Activated CD4-positive, alpha-beta memory T cell treated with anti-CD3 and anti-CD28 coated beads, Interleukin-2, amount 10 ng/mL, durations not matched to agents 7 days and 5 days (primary cell): ENCODE measurements at regions not wholly inside any gene's neighbourhood (a gene's known extent, or its start where the extent isn't known, plus 50 kb on each side); places are given as distances from the start of the nearest gene placed in this dataset.
A peak's percentile ranks its signal among the peaks of the same experiment; 100 is the strongest.
"Not testable (repeated sequence)": the region's sequence is repeated elsewhere in the genome, so short reads cannot be mapped to it uniquely, and the experiment has no call there.

ENCODE experiments used
- CTCF ChIA-PET: fragments of 350-600 bp; sonication (Branson Sonifier 250); formaldehyde crosslinking; loops from one replicate; lab custom pipeline; 2021; ENCODE audit warnings: antibody characterized with exemption, inconsistent platforms; lab: Charles Lee
- POLR2A ChIA-PET: fragments of 350-600 bp; sonication (Branson Sonifier 250); formaldehyde crosslinking; loops from one replicate; lab custom pipeline; 2021; ENCODE audit warnings: antibody characterized with exemption; lab: Charles Lee
- DNase-seq: peaks from one replicate; pipeline ENCODE4 v3.0.0-alpha.2; 2020
- H3K27ac Mint-ChIP-seq: one replicate; pipeline ENCODE4 v1.8.0; 2021; ENCODE audit warnings: mild to moderate bottlenecking, mixed read lengths
- H3K27me3 Mint-ChIP-seq: one replicate; pipeline ENCODE4 v1.8.0; 2021; ENCODE audit warnings: mixed read lengths
- H3K36me3 Mint-ChIP-seq: one replicate; pipeline ENCODE4 v1.8.0; 2021; ENCODE audit warnings: low read depth, mixed read lengths
- H3K4me1 Mint-ChIP-seq: one replicate; pipeline ENCODE4 v1.8.0; 2021; ENCODE audit warnings: mixed read lengths
- H3K4me3 Mint-ChIP-seq: one replicate; pipeline ENCODE4 v1.8.0; 2021; ENCODE audit warnings: mild to moderate bottlenecking, mixed read lengths
- H3K9me3 Mint-ChIP-seq: one replicate; pipeline ENCODE4 v1.8.0; 2021; ENCODE audit warnings: mixed read lengths

DNA sequence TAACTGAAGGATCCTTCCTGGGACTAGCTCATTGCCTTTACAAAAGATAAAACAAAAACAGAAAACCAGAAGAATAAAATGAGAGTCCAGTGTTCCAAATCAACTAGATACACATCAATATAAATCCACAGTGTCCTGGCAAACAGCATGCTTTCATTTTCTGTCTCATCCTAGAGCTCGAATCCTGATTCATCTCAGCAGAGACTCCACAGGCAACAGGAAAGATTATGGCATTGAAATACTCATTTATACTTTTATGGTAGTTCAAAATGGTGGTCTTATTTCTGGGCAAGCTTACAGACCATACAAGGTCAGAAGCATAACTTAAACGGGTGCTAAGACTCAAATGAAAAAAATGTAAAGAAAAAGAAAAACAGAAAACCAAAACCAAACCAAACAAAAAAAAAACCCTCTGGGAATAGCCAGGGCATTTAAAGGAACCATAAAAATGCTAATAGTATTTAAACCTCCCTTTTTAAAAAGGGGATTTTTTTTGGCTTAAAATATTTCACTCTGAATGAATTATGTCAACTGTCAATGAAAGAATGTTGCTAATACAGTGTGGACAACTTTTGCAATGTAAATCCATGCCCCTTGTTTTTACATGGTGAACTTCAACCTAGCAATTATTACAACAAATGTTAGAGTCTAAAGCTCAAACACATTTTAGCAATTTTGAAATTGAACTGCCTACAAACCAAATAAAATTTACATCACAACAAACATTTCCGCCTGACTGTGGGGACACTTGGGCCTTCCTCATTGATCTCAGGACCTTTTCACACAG, 57.9 kb downstream of the GPR101 start:
- CTCF ChIA-PET = interaction anchor here (0.6 to 1.2 kb wide), 3 partner anchors 17 to 274 kb away, joined by 3 to 5 read pairs (median 3); no protein-coding TSS in a partner anchor

DNA sequence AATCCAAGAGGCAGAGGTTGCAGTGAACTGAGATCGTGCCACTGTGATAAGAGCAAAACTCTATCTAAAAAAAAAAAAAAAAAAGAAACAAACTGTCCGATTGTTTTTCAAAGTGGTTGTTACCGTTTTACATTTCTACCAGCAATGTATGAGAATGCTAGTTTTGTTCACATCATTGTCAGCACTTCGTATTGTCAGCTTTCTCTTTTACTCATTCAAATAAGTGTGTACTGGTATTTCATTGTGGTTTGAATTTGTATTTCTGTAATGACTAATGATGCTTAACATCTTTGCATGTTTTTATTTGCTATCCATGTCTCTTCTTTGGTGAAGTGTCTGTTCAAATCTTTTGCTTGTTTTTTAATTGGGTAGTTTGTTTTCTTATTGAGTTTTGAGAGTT, 65.8 kb downstream of the GPR101 start:
- POLR2A ChIA-PET = no interaction called here

More for the DNA sequence above, 57.9 kb downstream of the GPR101 start:
- POLR2A ChIA-PET = no interaction called here
- no peak overlapping the region for H3K4me3 Mint-ChIP-seq
- H3K36me3 Mint-ChIP-seq = no peaks in the 10 kb centered on the region
- H3K27ac Mint-ChIP-seq = no peak overlapping the region
- H3K9me3 Mint-ChIP-seq = no peaks in the 10 kb centered on the region
- H3K4me1 Mint-ChIP-seq = no peaks in the 10 kb centered on the region
- H3K27me3 Mint-ChIP-seq = no peaks in the 10 kb centered on the region
- no peak for DNase-seq

DNA sequence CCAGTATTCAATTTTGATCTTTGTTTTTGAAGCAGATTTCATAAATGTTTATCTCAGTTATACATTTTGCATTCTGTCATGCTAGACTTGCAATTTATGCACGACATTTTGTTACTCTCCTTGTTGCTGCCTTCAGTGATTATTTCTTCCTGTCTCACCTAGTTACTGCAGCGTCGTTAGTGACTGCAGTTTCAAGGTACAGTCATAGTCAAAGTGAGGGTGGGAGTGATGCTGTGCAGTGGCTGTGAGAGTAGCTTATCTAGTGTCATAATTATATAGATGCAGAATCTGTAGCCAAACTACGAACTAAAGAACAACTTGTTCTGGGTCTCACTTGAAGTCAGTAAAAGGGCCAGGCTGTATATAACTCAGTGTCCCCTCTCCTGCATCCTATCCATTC, 69.8 kb downstream of the GPR101 start:
- DNase-seq = peak; percentile 16
- Mint-ChIP-seq H3K27me3 (no peaks in the 10 kb centered on the region), H3K9me3 (no peaks in the 10 kb centered on the region), H3K4me3 (no peak overlapping the region), H3K4me1 (peaks cover 17% of the 10 kb centered on the region), H3K36me3 (no peaks in the 10 kb centered on the region), H3K27ac (peak overlapping the region; percentile 40)
- ChIA-PET POLR2A (no interaction called here), CTCF (no interaction called here)

More for the DNA sequence above, 65.8 kb downstream of the GPR101 start:
- no peaks in the 10 kb centered on the region for H3K27me3 Mint-ChIP-seq
- peaks cover 17% of the 10 kb centered on the region for H3K4me1 Mint-ChIP-seq
- CTCF ChIA-PET = interaction anchor here (1.7 kb wide), 1 partner anchor 85 kb away, joined by 6 read pairs; no protein-coding TSS in a partner anchor
- no peaks in the 10 kb centered on the region for H3K36me3 Mint-ChIP-seq
- H3K4me3 Mint-ChIP-seq = no peak overlapping the region
- DNase-seq = no peak
- H3K9me3 Mint-ChIP-seq = no peaks in the 10 kb centered on the region
- H3K27ac Mint-ChIP-seq = no peak overlapping the region

DNA sequence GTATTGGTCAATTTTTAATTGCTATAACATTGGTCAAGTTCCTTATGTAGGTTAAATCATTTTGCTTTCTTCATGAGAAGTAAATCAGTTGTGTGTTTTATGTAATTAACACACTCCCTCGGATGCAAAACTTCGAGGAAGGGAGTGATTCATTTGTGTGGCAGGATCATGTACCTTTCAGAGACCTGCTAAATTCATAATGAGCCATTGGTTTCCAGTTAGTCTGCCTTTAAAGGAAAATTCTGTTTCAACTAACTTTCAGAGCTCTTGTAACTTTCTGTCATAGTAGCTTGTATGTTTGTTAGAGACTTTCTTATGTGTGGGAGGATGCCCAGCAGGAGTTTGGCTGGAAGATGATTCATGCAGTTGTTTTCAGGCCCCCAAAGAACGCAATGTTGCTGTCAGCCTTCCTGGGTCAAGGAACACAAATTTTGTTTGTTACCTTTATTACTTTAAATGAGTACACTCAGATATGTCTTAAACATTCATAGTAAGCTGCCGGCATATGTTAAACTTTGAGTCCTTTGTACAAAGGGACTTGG, 72.1 kb downstream of the GPR101 start:
- CTCF ChIA-PET = interaction anchor here (0.9 to 1.1 kb wide), 2 partner anchors 88 to 91 kb away, joined by 3 read pairs; no protein-coding TSS in a partner anchor
- Mint-ChIP-seq H3K9me3 (no peaks in the 10 kb centered on the region), H3K27me3 (no peaks in the 10 kb centered on the region), H3K27ac (no peak overlapping the region), H3K4me1 (peaks cover 12% of the 10 kb centered on the region), H3K4me3 (no peak overlapping the region), H3K36me3 (no peaks in the 10 kb centered on the region)
- POLR2A ChIA-PET = no interaction called here
- no peak for DNase-seq

DNA sequence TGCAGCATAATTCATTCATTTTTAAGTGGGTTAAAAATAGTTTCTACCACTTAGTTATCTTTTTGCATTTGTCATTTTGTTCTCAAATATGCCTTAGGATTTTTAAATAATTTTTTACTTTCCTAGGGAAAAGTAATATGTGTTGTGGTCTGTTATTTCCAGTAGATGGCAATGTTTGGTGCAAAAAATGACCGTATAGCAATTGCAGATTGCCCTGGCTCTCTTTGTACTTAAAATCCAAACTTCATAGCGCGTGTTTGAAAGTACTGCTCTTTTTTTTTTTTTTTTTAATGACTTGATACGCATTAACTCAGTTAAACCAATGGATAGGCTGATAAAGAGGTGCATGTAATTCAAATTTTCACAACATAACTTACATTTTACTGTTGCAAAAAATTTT, 74.4 kb upstream of the RBMX start:
- Mint-ChIP-seq H3K4me1 (no peaks in the 10 kb centered on the region), H3K36me3 (no peaks in the 10 kb centered on the region), H3K4me3 (no peak overlapping the region), H3K27me3 (no peaks in the 10 kb centered on the region), H3K27ac (no peak overlapping the region), H3K9me3 (no peaks in the 10 kb centered on the region)
- POLR2A ChIA-PET = no interaction called here
- CTCF ChIA-PET = interaction anchor here (0.8 to 1.7 kb wide), 4 partner anchors 98 to 240 kb away, joined by 3 to 5 read pairs (median 4); no protein-coding TSS in a partner anchor
- DNase-seq = no peak

DNA sequence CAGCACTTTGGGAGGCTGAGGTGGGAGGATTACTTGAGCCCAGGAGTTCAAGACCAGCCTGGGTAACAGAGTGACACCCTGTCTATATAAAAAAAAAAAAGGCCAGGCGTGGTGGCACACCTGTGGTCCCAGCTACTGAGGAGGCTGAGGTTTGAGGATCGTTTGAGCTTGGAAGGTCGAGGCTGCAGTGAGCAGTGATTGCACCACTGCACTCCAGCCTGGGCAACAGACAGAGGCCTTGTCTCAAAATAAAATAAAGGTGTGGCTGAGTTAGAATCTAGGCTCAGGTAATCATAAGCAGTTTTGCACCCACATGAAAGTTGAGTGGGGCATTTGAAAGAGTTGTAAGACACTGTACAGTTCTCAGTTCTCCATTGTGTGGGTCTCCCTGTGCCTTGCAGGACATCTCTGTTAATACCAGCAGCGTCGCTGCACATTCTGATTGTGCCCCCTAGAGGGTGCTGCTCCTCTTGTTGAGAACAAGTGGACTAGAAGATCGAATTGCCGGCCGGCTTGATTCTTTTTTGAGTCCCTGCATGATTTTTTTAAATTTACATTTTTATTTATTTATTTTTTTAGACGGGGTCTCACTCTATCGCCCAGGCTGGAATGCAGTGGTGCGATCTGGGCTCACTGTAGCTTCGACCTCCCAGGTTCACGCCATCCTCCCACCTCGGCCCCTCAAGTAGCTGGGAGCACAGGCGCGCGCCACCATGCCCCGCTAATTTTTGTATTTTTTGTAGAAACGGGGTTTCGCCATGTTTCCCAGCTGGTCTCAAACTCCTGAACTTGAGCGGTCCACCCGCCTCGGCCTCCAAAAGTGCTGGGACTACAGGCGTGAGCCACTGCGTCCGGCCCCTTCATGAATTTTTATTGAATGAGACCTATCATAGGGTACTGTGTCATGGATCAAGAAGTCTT, 73.6 kb upstream of the RBMX start:
- H3K4me1 Mint-ChIP-seq = no peaks in the 10 kb centered on the region

DNA sequence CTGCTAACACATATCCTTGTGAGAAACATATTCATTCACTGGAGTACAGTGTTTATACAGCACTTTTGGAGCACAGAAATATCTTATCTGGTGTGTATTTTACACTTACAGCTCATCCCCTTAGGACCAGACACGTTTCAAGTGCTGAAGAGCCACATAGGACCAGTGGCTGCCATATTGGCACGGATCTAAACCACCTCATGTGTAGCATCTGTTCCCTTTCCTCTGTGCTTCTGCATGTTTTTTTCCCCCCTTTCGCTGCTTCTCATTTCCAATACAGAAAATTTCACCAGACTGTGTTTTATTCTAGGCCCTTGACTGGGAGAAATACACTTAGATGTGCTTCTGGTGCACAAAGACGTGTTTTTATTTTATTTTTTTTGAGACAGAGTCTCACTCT, 69.7 kb upstream of the RBMX start:
- CTCF ChIA-PET = no interaction called here
- H3K27me3 Mint-ChIP-seq = no peaks in the 10 kb centered on the region
- H3K9me3 Mint-ChIP-seq = no peaks in the 10 kb centered on the region
- H3K4me1 Mint-ChIP-seq = no peaks in the 10 kb centered on the region
- no peak overlapping the region for H3K4me3 Mint-ChIP-seq
- POLR2A ChIA-PET = no interaction called here
- DNase-seq = no peak
- no peaks in the 10 kb centered on the region for H3K36me3 Mint-ChIP-seq
- H3K27ac Mint-ChIP-seq = no peak overlapping the region

More for the DNA sequence above, 73.6 kb upstream of the RBMX start:
- ChIA-PET CTCF (interaction anchor here (0.8 to 1.5 kb wide), 4 partner anchors 98 to 241 kb away, joined by 3 to 5 read pairs (median 4); no protein-coding TSS in a partner anchor), POLR2A (no interaction called here)
- peak; percentile 65 for DNase-seq
- Mint-ChIP-seq H3K36me3 (no peaks in the 10 kb centered on the region), H3K9me3 (no peaks in the 10 kb centered on the region), H3K4me3 (no peak overlapping the region), H3K27me3 (no peaks in the 10 kb centered on the region), H3K27ac (no peak overlapping the region)

DNA sequence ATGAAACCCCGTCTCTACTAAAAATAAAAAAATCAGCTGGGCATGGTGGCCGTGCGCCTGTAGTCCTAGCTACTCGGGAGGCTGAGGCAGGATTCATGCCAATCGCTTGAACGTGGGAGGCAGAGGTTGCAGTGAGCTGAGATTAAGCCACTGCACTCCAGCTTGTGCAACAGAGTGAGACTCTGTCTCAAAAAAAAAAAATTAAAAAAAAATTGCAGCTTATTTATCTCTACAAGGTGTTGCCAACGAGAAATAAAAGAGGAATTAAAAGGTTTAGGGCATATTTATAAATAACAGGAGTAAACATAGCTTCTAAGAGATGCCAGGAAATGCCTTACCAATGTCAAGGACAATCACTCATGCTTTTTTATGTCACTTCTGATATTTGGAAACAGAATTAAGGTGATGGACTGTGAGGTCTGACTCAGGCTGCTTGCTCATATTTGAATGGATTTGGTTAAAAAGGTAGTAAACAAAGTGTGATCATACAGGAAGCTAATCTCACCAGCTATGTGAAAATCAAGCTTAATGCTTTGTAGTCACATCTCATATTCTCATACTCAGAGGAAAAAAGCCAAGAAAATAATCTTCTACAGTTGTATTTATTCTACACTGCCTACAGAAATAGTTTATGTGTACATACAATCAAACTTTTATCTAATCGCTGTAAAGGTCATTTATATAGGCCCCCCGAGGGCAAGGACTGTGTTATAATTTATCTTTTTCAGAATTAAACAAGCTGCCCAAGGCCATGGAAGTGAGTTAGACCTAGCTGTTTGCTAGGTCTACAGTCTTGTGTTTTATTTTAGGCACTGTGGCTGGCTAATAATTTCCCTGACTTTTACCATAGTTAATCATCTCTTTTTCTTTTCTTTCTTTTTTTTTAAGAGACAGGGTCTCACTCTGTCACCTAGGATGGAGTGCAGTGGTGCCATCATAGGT, 61.1 kb upstream of the RBMX start:
- ChIA-PET CTCF (interaction anchor here (0.7 to 1.2 kb wide), 4 partner anchors 16 to 252 kb away, joined by 3 to 5 read pairs (median 3); no protein-coding TSS in a partner anchor), POLR2A (no interaction called here)
- Mint-ChIP-seq H3K9me3 (no peaks in the 10 kb centered on the region), H3K27ac (no peak overlapping the region), H3K4me3 (no peak overlapping the region), H3K4me1 (peaks cover 7% of the 10 kb centered on the region), H3K27me3 (no peaks in the 10 kb centered on the region), H3K36me3 (no peaks in the 10 kb centered on the region)
- DNase-seq = no peak

DNA sequence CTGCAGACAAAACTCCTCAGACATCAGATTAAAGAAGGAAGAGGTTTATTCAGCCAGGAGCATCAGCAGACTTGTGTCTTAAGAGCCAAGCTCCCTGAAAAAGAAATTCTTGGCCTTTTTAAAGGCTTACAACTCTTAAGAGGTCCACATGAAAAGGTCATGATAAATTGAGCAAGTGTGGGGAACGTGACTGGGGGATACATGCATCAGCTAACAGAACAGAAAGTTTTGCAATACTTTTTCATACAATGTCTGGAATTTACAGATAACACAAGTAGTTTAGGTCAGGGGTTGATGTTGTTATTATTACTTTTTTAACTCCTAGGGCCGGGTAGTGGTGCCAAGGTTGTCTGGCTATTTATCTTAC, 55.6 kb upstream of the RBMX start:
- no peaks in the 10 kb centered on the region for H3K27me3 Mint-ChIP-seq
- ChIA-PET POLR2A (no interaction called here), CTCF (interaction anchor here (0.9 kb wide), 1 partner anchor 11 kb away, joined by 3 read pairs; no protein-coding TSS in a partner anchor)
- no peaks in the 10 kb centered on the region for H3K36me3 Mint-ChIP-seq
- DNase-seq = no peak
- peak overlapping the region; percentile 82 for H3K27ac Mint-ChIP-seq
- H3K9me3 Mint-ChIP-seq = no peaks in the 10 kb centered on the region
- peaks cover 23% of the 10 kb centered on the region for H3K4me1 Mint-ChIP-seq
- peak overlapping the region; percentile 74 for H3K4me3 Mint-ChIP-seq

DNA sequence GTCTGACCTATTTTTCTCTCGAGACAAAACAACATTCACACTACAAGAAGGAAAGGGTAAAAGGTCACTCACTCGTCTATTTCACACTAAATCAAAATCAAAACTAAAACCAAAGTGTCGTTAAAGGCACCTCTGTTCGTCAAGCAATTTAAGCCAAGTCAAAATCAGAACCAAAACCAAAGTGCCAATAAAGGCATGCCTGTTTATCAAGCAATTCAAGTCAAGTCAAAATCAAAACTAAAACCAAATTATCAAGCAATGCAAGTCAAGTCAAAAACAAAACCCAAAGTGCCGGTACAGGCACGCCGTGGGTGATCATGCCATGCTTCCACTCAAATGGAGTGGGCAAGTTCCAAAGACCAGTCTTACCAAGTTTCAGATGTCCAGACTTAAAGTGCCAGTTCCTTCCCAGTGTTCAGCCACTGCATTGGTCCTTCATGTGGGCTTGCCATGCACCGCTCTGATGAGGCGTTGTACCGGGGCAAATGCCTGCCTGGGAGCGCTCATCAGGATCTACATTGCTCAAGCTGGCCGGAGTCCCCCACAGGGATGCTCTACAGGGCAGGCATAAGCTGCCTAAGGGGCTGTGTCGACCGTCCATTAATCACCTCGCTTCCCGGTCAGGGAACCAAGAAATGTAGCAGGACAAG, 55.1 kb upstream of the RBMX start:
- H3K9me3 Mint-ChIP-seq, POLR2A ChIA-PET, H3K27me3 Mint-ChIP-seq, H3K36me3 Mint-ChIP-seq: not testable (repeated sequence)
- Mint-ChIP-seq H3K27ac (peak overlapping the region; percentile 82), H3K4me1 (peaks cover 23% of the 10 kb centered on the region), H3K4me3 (peak overlapping the region; percentile 74)
- DNase-seq = peak; percentile 33
- CTCF ChIA-PET = interaction anchor here (0.6 to 0.9 kb wide), 2 partner anchors 10 to 215 kb away, joined by 3 read pairs; no protein-coding TSS in a partner anchor

DNA sequence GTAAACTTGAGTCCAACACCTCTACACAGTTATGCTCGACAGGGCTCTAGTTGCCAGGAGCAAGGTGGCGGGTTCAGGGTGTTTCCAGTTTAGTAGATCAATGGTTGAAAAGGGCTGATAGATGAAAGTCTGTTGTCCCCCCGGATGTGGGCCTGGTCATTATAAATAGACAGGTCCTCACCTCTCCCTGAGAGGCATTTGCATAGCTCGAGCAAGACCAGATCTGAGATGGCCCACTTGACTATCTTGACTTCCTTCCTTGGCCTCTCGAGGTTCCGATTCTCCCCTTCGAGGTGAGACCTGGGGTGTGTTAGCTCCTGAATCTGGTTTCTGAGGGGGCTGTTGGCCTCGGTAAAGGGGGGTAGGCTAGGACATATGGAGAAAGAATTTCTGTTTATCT, 54.1 kb upstream of the RBMX start:
- H3K36me3 Mint-ChIP-seq, DNase-seq, H3K4me3 Mint-ChIP-seq, H3K27me3 Mint-ChIP-seq, H3K9me3 Mint-ChIP-seq: not testable (repeated sequence)
- H3K4me1 Mint-ChIP-seq = peaks cover 23% of the 10 kb centered on the region
- CTCF ChIA-PET = interaction anchor here (0.6 kb wide), 1 partner anchor 214 kb away, joined by 3 read pairs; no protein-coding TSS in a partner anchor
- H3K27ac Mint-ChIP-seq = peak overlapping the region; percentile 40
- POLR2A ChIA-PET = interaction anchor here (0.9 kb wide), 1 partner anchor 55 kb away, joined by 7 read pairs; the partner anchor contains the start of gene RBMX
